Activated naive CD8-positive, alpha-beta T cell treated with anti-CD3 and anti-CD28 coated beads, Interleukin-2, amount 50 U/mL, for 16 hours (primary cell): ENCODE measurements at regions not wholly inside any gene's neighbourhood (a gene's known extent, or its start where the extent isn't known, plus 50 kb on each side); places are given as distances from the start of the nearest gene placed in this dataset.

Experiments
- DNase-seq: peaks from one replicate; pipeline ENCODE4 v3.0.0-alpha.2; 2020; ENCODE audit warnings: low read depth, low spot score

DNA sequence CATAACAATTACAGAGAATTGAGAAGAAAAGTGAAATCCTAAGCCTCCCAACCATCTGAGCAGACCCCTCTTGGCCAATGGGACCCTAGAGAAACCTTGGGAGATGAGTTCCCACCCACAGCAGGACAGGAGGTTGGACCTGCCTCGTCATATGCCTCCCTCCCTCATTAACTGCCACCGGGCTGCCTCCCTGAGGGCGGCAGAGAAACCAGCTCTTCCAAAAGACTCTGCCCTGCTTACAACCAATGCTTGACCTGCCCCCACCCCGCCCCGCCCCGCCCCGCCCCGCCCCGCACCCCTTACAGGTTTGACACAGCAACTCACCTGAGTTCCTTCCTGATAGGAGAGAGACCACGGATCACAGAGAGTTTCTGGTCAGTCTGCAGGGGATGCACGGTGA is 86.1 kb downstream of the ADRA2C start:
- no peak for DNase-seq

DNA sequence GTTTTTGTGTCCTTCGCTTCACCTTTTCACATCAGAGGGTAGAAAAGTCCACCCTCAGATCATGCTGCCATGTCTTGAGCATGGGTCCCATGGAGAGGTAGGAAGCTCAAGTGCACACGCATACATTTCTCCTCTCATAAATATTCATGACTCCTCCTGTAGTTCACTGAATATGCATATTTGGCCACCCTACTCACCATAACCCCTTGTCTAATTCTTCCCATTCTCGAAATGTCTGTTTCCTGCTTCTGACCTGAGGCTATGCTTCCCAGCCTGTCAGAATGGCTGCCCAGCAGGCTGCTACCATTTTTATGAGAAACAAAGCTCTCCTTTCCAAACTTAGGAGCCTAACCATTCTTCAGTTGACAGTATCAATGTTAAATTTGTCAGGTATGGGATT is 86.5 kb downstream of the ADRA2C start:
- DNase-seq = no peak

DNA sequence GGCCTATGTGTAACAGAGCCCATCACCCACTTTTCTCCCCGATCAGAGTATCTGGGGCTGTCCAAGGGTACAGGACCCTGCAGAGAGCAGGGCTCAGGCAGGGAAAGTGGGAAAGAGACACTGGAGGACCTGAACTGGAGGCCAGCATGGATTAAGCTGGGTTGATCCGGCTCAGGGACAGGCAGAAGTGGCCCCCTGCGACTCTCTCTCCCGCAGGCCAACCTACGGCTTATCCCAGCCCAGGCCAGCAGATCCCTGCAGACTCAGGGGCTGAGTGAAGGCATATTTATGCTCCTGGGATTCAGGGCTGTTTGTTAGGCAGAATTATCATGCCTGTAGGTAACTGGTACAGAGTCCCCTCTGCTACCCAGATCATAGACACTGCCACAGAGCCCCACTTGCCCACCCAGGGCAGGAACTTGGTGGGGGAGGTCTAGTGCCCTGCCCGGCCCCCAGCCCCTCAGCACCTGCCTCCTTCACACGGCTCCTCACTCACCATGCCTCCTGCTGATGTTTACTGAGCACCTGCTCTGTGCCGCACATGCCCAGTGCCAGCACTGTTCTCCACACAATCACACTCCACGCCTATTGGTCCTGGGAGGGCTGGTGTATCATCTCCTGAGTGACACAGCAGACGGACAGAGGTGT is 87.3 kb downstream of the ADRA2C start:
- DNase-seq = no peak

DNA sequence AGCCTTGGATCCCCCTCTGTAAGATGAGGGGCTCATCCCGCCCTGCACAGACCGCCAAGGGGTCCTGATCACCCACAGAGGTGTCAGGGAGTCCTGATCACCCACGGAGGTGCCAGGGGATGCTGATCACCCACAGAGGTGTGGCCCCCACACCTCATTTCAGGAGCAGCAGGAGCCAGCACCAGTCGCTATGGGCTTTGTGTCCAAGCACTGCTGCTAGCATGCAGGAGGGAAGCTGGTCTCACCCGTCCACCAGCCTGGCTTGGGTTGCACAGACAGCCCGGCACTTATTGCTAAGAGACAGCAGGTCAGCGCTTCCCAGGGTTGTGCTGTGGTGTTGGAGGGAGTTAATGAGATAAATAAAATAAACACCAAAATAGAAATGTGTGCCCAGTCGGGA is 88.5 kb downstream of the ADRA2C start:
- DNase-seq = no peak

DNA sequence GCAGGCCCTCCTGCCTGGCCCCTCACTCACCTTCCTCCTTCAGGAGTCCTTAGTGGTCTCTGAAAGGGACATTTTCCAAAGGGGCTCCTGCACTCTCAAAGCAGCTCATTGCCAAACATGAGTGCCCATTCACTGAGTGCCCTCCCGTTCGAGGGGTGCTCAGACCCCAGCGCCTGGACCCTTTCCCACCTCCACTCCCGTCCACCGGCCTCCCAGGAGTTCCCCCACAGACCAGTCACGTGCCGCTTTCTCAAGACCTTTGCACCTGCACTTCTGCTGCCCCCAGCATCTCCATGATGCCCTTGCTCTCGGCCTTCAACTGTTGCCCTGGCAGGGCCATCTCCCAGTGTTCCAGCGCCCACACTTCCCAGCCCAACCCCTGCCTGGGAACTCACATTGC is 89.5 kb downstream of the ADRA2C start:
- no peak for DNase-seq

DNA sequence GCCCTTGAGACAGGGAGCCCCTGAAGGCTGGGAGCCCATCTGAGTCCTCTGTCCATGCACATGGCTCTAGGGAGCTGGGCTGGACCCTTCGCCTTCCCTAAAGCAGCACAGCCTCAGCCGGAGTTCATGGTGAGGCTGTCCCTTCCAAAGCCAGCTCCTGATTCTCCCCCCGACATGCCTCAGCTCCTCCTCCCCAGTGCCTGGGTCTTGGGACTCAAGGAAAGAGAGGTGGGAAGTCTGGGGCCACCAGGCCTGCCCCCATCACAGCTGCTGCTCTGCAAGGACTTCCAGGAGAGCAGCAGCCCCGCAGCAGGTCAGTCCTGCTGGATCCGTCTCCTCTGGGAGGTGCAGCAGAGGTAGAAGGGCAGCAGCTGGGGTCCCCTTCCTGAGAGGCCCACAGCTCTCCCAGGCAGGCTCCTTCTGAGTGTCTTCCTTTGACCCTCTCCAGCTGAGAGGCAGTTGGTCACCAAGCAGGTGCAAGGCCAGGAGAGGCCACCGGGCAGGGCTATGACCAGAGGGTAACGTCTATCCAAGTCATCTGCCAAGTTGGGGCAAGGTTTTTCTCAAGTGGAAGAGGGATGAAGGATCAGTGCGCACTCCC is 90.5 kb downstream of the ADRA2C start:
- DNase-seq = no peak

DNA sequence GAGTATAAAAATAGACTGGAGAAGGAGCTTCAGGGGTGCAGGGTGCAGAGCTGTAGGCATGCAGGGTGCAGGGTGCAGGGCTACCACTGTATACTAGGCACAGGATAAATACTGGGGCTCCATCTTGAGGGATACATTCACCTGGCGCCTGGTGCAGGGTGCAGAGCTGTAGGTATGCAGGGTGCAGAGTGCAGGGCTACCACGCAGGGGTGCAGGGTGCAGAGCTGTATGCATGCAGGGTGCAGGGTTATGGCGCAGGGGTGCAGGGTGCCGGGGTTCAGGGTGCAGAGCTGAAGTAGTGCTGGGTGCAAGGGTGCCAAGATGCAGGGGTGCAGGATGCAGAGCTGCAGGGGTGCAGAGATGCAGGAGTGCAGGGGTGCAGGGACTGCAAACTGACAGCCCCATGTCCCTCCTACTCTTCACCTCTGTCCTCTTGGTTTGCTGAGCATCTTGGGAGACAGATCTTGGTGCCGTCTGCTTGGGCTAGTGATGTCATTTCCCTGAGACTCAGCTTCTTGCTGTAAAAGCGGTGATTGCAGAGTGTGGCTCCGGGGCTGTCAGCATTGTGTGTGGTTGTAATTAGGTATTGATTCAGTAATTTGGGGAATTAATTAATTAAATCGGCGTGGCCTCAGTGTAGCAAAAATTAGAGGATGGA is 91.2 kb downstream of the ADRA2C start:
- no peak for DNase-seq

DNA sequence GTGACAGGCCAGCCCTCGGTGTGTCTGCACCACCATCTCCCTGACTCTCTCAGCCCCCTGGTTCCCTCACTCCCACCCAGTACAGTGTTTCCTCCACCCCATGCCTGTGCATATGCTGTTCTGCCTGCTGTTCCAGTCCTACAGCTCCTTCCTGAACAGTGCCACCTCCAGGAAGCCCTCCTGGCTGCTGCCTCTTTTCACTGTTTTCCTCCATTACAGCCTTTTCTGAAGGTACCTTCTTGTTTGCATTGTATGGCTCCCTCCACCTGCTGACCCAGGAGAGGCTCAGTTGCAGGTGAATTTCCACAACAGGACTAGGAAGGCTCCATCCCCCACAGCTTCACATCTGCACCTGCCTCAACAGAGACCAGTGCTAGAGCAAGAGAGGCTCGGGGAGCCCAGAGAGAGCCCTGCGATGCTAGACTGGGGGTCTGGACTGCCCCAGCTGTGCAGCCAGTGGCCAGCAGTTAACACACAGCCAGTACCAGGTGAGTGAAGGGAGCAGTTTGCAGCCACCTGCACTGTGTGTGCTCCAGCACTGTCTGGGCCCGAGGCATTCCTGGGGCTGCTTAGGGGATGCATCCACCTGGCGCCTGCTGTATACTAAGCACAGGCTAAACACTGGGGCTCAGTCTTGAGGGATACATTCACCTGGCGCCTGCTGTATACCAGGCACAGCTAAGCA is 92.0 kb downstream of the ADRA2C start:
- no peak for DNase-seq

DNA sequence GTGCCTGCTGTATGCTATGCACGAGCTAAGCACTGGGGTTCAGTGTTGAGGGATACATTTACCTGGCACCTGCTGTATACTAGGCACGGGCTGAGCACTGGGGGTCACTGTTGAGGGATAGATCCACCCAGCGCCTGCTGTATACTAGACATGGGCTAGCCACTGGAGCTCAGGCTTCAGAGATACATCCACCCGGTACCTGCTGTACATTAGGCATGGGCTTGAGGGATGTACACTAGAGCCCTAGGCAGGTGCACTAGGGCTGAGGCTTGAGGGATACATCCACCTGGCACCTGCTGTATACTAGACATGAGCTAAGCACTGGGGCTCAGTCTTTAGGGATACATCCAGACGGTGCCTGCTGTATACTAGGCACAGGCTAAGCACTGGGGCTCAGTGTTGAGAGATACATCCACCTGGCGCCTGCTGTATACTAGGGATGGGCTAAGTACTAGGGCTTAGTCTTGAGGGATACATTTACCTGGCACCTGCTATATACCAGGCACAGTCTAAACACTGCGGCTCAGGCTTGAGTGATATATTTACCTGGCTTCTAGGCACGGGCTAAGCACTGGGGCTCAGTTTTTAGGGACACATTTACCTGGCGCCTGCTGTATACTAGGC is 92.7 kb downstream of the ADRA2C start:
- DNase-seq = no peak

DNA sequence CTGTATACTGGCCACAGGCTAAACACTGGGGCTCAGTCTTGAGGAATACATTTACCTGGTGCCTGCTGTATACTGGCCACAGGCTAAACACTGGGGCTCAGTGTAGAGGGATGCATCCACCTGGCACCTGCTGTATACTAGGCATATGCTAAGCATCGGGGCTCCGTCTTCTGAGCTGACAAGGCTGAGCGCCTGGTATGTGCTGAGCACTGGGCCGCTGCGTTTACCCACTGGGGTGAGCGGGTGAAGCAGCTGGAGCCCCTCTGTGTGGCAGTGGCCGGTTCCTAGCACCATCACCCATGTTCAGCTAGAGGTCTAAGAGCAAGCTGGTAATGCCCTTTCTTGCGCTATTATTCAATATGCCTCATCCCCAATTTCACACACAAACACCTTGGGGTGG is 93.4 kb downstream of the ADRA2C start:
- no peak for DNase-seq

DNA sequence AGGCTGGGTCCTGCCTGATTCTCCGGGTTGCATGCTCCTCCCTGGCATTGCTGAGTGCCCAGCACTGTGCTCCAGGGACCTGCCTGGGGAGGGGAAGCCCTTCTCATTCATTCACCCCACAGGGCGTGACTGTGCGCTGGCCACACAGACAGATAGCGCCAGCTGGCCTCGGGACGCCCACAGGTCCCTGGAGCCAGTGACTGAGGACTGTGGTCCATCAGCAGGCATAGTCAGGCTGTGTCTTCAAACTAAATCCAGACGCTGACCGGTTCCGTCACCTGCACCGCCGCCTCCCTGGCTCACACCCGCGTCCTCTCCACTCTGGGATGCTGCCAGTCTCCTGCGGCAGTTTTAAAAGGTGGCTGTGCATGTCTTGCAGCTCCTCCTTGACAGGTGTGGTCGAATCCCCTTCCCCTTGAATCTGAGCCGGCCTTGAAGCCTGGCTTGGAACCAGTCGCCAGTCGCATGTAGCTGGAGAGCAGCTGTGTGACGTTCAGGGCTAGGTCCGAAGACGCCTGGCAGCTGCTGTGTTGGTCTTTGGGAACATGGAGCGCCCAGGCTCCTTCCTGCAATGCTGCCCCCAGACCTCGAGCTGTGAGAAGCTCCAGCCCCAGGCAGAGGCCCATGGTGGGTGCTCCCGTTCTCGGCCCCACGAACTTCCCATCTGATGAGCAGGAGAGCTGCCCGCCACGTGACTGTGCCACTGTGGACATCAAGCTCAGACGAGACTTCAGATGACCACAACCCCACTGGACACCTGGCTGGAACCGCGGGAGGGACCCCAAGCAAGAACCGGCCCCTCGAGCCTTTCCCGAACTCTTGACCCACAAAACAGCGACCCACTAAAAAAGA is 94.1 kb downstream of the ADRA2C start:
- DNase-seq = no peak

DNA sequence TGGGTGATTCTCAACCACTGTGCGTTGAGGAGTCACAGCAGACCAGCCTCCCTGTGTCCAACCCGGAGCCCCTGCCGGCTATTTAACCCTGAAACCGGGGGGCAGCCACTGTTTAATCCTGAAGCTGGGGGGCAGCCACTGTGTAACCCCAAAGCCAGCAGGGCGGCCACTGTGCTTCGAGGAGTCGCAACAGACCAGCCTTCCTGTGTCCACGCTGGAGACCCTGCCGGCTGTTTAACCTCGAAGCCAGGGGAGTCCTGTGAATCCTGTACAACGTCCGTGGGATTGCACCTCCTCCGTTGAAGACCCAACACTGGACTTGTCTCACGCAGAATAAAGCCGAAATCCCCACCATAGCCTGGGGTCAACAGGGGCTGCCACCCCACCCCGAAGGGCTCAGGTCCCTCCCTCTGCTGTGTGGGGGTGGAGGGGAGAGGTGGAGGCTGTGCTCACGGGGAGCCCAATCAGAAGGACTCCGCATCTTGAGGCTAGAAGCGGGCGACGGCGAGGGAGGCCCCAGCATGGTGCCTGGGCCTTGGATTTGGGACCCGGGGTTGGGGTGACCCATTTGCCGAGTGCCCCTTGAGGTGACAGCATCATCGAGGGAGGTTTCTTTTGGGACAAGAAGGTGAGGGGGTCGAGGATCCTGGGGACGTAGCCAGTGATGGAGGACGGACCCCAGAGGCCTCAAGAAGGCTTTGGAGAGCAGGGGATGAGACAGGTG is 94.9 kb downstream of the ADRA2C start:
- no peak for DNase-seq

DNA sequence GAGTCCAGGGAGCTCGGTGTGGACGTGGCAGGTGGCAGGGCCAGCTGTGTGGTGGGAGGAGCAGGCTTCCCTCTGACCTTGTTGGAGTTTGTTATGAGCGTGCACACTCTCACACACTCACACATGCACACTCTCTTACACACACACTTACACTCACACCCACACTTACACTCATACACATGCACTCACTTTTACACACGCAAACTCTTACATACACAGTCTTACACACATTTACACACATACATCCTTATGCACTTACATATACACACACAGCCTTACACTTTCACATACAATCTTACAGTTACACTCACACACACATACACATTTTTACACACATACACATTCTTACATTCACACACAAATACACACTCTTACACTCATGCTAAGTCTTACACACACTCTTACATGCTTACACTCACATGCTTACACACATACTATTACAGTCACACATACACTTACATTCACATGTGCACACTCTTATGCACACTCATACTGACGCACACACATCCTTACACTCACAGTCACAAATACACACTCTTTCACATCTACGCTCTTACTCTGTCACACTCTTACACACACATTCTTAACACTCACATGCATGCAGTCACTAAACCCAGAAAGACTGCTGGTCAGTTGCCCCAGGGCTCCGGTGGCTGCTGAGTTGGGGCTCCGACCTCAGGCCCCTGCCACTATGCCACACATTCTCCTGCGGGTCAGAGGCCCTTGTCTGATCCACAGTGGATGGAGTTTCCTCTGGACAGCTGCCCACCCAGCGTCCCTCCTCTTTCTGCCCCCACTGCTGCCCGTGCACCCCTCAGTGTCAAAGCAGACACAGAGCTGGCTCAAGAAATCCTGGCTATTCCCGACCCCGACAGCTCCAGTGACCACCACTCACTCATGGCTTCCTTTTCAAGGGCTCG is 95.8 kb downstream of the ADRA2C start:
- no peak for DNase-seq

DNA sequence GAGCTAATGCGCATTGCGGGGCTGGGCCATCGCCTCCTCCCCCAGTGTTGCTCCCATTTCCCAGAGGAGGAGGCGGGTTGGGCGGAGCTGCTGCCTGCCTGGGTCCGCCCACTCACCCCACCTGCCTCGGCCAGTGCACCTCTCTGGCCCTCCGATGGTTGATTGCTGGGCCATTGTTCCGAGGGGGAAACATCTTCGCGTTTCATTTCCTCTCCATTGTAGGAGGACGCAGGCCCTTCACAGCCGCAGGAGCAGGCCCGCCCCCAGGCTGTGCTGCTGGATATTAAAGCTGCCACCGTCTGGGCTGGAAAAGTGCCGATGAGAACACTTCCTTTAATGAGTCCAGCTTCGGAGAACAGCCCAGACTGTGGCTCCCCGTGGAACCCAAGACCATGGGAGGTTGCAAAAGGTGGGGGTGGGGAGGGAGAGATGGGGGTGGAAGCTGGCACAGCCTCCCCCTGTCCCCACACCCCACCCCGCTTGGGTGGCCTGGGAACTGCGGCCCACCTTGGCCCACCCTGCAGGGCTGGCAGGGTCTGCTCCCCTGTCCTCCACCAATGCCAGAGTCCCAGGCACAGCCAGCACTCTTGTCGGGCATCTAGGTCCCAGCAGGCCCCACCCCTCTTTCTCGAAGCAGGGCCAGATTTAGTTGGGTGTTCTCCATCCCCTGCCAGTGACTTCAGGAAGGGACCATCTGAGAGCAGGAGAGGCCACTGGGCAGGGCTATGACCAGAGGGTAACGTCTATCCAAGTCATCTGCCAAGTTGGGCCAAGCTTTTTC is 96.6 kb downstream of the ADRA2C start:
- no peak for DNase-seq

DNA sequence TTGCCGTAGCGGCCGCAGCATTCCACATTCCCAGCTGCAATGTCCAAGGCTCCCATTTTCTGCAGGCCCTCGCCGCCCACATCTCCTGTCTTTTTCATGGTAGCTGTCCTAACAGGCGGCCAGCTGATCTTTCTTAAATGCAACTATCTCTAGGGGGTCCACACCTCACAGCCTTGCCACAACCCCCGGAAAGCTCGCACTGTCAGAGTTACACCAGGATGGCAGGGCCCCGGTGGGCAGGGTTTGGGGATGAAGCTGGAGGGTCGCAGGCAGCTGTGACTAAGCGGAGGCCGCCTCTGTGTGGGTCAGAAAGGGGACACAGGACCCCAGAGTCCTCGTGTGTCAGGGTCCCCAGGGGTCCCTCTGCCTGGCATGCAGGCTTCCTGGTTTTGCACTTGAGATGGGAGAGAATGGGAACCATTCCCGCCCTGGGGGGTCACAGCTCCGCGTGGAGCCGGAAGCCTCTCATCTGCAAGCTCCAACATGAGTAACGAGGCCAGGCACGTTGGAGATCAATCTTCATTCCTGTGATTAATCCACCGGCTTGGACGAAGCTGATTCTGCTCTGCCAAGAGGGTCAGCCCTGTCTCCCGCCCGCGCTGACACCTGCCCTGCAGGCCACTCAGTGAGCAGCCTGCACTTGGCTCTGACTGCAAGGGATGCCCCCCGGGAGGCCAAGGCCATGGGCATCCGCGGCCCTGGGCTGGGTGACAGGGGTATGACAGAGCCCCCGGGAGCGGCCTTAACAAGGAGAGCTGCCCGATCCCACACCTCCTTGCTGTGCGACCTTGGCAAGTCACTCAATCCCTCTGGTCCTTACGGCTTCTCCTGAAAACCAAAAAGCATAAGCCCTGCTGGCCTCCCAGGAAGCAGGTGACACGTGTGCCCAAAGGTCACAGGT is 97.9 kb downstream of the ADRA2C start:
- DNase-seq = no peak

DNA sequence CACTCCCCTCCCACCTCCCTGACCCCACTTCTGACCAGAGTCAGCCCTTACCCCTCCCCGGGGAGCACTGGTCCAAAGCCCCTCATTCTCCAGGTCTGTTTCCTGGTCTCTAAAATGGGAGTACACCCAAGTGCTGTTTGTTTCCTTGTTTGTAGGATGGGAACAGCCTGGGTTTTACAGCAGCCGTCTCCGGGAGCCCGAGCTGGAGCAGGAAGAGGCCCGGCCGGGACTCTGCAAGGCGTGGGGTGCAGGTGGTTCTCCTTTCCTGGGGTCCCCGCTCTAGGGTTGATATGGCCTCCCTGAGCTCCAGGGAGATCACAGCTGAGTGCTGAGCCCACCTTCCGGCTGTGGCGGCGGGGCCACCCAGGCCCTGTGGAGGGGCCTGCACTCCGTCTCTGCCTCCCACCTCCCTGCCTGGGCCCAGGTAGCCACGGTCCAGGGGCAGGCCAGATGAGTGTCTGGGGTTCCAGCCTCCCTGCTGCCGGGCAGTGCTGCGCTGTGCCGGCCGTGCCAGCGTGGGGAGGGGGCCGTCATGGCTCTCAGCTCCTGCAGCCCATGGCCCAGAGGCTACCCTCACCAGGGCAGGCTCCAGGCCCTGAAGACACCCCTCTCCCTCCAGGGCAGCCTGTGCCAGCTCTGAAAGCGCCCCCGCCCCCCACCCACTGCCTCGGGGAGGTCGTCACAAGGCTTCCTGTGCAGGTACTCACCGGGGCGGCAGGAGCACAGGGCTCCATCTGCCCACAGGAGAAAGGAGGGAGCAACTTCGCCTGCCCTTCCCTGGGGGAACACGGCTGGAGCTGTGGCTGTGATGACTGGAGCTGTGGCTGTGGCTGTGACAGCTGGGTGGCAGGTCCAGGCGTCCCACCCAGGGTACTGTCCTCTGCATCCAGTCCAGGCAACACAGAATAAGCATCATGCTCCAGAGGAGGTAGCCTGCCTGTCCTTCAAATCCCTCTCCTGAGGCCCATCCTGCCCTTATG is 98.8 kb downstream of the ADRA2C start:
- DNase-seq = no peak
